K562 (cell line): ENCODE measurements at regions not wholly inside any gene's neighbourhood (a gene's known extent, or its start where the extent isn't known, plus 50 kb on each side); places are given as distances from the start of the nearest gene placed in this dataset.
A peak's percentile ranks its signal among the peaks of the same experiment; 100 is the strongest.

Experiments used
- ATAC-seq: fragments of 200-7000 bp; cut with Tn5 transposase; 3 replicates; pipeline ENCODE4 v1.9.1; 2020; ENCODE audit warnings: moderate library complexity
- BruUV-seq: library from RNA; stranded (reverse); fragments of 400-500 nt; replicated peaks from 2 replicates; lab custom pipeline; 2021; lab: Mats Ljungman, UMichigan
- CTCF ChIA-PET: fragments of 300-600 bp; formaldehyde crosslinking; extraction: SDS; loops from one replicate; lab custom pipeline; 2021; ENCODE audit warnings: low intra/inter-chr PET ratio; lab: Yijun Ruan, JAX
- POLR2A ChIA-PET: fragments of 300-600, 350-650 bp; sonication (Branson Sonifier 250); formaldehyde crosslinking; extraction: SDS; loops from one replicate; lab custom pipeline; 2021; ENCODE audit warnings: antibody characterized with exemption, inconsistent platforms; lab: Yijun Ruan, JAX
- DNase-seq, 4 experiments: peaks; one replicate each; pipeline versions ENCODE4 v3.0.0 to v3.0.0-alpha.2; 2011 to 2018; ENCODE audit warnings: low spot score in 3 of 4, mixed read lengths in 3 of 4; ENCODE audit errors: extremely low read depth in 1 of 4
- FAIRE-seq: peaks from 2 replicates; lab custom pipeline; 2011; peaks lifted over from hg19 to GRCh38; lab: Jason Lieb, UNC
- H2AFZ ChIP-seq: 2 replicates; pipeline ENCODE4 v1.6.0; 2011; ENCODE audit warnings: low read depth, low read length, control low read depth, inconsistent platforms
- H3K27ac ChIP-seq: fragments of 200-600 bp; 3 replicates; pipeline ENCODE4 v1.8.0; 2011; ENCODE audit warnings: low read depth, mild to moderate bottlenecking, control low read depth, inconsistent platforms, low read length, moderate library complexity, mixed read lengths; ENCODE audit errors: extremely low read depth
- H3K27me3 ChIP-seq, 2 experiments: fragments of 300-600 bp in 1 of 2; 2 replicates in 1 of 2; 3 replicates in 1 of 2; pipeline versions ENCODE4 v1.6.0 to v1.8.0; 2011; ENCODE audit warnings: inconsistent platforms in 2 of 2, low read length in 2 of 2, mild to moderate bottlenecking in 1 of 2, mixed read lengths in 1 of 2, moderate library complexity in 1 of 2; ENCODE audit not compliant: control insufficient read depth in 2 of 2, insufficient read depth in 2 of 2
- H3K36me3 ChIP-seq: fragments of 300-600 bp; 3 replicates; pipeline ENCODE4 v1.8.0; 2011; ENCODE audit warnings: mild to moderate bottlenecking, low read length, inconsistent platforms; ENCODE audit not compliant: control insufficient read depth, insufficient read depth
- H3K4me1 ChIP-seq, 2 experiments: fragments of 200-600 bp in 1 of 2; replicated peaks in 1 of 2; 2 replicates in 1 of 2; 3 replicates in 1 of 2; pipeline versions ENCODE4 v1.5.1 to v1.8.0; 2011; ENCODE audit warnings: inconsistent platforms in 2 of 2, low read length in 2 of 2, mild to moderate bottlenecking in 1 of 2, mixed read lengths in 1 of 2, moderate library complexity in 1 of 2; ENCODE audit not compliant: control insufficient read depth in 2 of 2, insufficient read depth in 2 of 2
- H3K4me2 ChIP-seq: 2 replicates; pipeline ENCODE4 v1.6.1; 2011; ENCODE audit warnings: low read length, control low read depth, inconsistent platforms, mixed read lengths; ENCODE audit not compliant: insufficient read depth
- H3K4me3 ChIP-seq: fragments of 200-600 bp; sonication (generic), shearing (Covaris generic); 2 replicates; pipeline ENCODE4 v1.5.1; 2016; ENCODE audit warnings: control low read depth, inconsistent platforms
- H3K79me2 ChIP-seq: fragments of 200-600 bp; 3 replicates; pipeline ENCODE4 v1.8.0; 2011; ENCODE audit warnings: low read length, inconsistent platforms; ENCODE audit not compliant: control insufficient read depth, insufficient read depth
- H3K9ac ChIP-seq, 2 experiments: 2 replicates each; pipeline versions ENCODE4 v1.6.0 to v1.6.1; 2011; ENCODE audit warnings: low read depth in 2 of 2, low read length in 2 of 2, control low read depth in 1 of 2, inconsistent platforms in 1 of 2, mild to moderate bottlenecking in 1 of 2, mixed read lengths in 1 of 2; ENCODE audit not compliant: insufficient read depth in 1 of 2
- H3K9me1 ChIP-seq: one replicate; pipeline ENCODE4 v1.6.0; 2011; ENCODE audit warnings: inconsistent platforms, mild to moderate bottlenecking, low read length, moderate library complexity; ENCODE audit not compliant: control insufficient read depth, insufficient read depth
- H3K9me3 ChIP-seq: replicated peaks from 2 replicates; pipeline ENCODE4 v1.5.1; 2011; ENCODE audit warnings: low read depth, low read length, inconsistent platforms; ENCODE audit not compliant: control insufficient read depth, insufficient read depth
- H4K20me1 ChIP-seq: replicated peaks from 2 replicates; pipeline ENCODE4 v1.6.1; 2011; ENCODE audit warnings: low read length, inconsistent platforms, mixed read lengths; ENCODE audit not compliant: control insufficient read depth, insufficient read depth
- CTCF ChIP-seq, 3 experiments: IDR thresholded peaks in 2 of 3; conservative IDR thresholded peaks in 1 of 3; 2 replicates each; pipeline ENCODE4 v1.5.1; 2011 to 2012; ENCODE audit warnings: low read length in 3 of 3, mild to moderate bottlenecking in 3 of 3, control low read depth in 2 of 3, improper control_type of control experiment in 1 of 3, inconsistent platforms in 1 of 3, low read depth in 1 of 3, mixed read lengths in 1 of 3, moderate library complexity in 1 of 3; ENCODE audit not compliant: insufficient read depth in 2 of 3
- RAD21 ChIP-seq, 2 experiments: fragments of 250-450 bp in 1 of 2; fragments of 450-650 bp in 1 of 2; sonication (Bioruptor Pico) in 1 of 2; formaldehyde crosslinking in 1 of 2; IDR thresholded peaks in 1 of 2; conservative IDR thresholded peaks in 1 of 2; 2 replicates each; pipeline versions ENCODE4 v1.4.0 to v1.8.0; 2020 to 2022; ENCODE audit warnings: mild to moderate bottlenecking in 2 of 2, moderate library complexity in 1 of 2
- ZNF146 ChIP-seq: IDR thresholded peaks from one replicate; pipeline ENCODE4 v1.6.1; 2018; ENCODE audit warnings: missing compliant biosample characterization; ENCODE audit not compliant: unreplicated experiment
- WGBS: fragments of 100-300 bp; shearing (Covaris generic); methylation state at CpG from one replicate; pipeline ENCODE4 v1.1.6; 2016; ENCODE audit warnings: low coverage, mixed read lengths; ENCODE audit not compliant: insufficient coverage; ENCODE audit errors: missing lambda C conversion rate; 5-methylcytosine and 5-hydroxymethylcytosine counted together
- in situ Hi-C: fragments of 300-500 bp; cut with MboI; formaldehyde crosslinking; loops from 4 replicates; pipeline ENCODE4 v1.15.0; 2018; ENCODE audit warnings: inconsistent platforms, mixed read lengths
- intact Hi-C: fragments of 100-400 bp; cut with micrococcal nuclease; formaldehyde crosslinking; loops from 2 replicates; pipeline ENCODE4 v1.14.2; 2022

DNA sequence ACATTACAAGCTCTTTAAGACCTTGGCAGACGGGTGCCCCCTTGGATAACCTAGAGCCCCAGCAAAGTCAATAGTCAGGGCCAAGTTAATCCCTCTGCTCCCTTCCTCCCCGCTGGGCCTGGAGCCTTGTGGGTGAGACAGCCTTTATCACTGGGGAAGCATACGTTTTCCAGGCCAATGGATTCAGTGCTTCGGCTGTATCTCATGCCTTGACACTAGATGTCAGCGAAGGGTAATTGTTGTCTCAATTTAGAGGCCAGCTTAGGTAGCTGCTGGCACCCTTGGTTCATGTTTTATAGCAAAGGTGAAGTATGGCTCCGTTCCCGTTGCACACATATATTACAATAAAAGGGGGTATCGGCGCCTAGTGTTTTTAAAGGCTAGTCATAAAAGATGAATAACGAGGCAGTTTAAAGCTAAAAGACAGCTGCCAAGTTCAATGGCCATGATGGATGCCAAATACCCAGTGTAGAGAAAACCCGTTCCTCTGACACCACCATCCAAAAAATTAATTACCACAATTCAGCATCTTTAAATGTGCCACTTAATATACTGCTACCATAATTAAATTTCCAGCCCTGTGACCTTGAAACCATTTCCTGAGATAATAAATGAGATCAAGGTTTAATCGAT is 52.3 kb upstream of the BNIP2 start:
- ChIA-PET CTCF (no interaction called here), POLR2A (no interaction called here)
- FAIRE-seq (peak; percentile 19), ATAC-seq (no peak), DNase-seq (peak in 2 of 4 experiments; percentile 8 to 9)
- Histone ChIP-seq H3K27me3 (peaks cover 9 to 13% of the 10 kb centered on the region in 2 experiments; a peak in 3 of 5 replicates), H3K4me1 (no peaks in the 10 kb centered on the region), H3K9me1 (no peaks in the 10 kb centered on the region), H4K20me1 (no peaks in the 10 kb centered on the region), H3K4me2 (no peak overlapping the region), H3K9me3 (no peaks in the 10 kb centered on the region), H3K4me3 (no peak overlapping the region), H2AFZ (no peak overlapping the region), H3K27ac (no peak overlapping the region), H3K36me3 (no peaks in the 10 kb centered on the region), H3K9ac (no peak overlapping the region), H3K79me2 (no peaks in the 10 kb centered on the region)
- in situ Hi-C loops = no loop called here
- intact Hi-C loops = no loop called here
- no TSS peak for BruUV-seq
- TF ChIP-seq CTCF (IDR thresholded peaks at IDR 0.05 in 2 of 3, conservative IDR thresholded peaks at IDR 0.05 in 1 of 3; ENCODE audit: insufficient read depth in 2 of 3, low read depth in 1 of 3, low read length in 3 of 3) = peak in 1 of 3 experiments; percentile 33; a peak in 2 of 6 replicates
- no peak for TF ChIP-seq ZNF146 (CRISPR knock-in tag)
- peak; percentile 13 to 38; a peak in 2 of 4 replicates for TF ChIP-seq RAD21 (CRISPR knock-in tag; conservative IDR thresholded peaks at IDR 0.05 in 1 of 2, IDR thresholded peaks at IDR 0.05 in 1 of 2)
- 1% methylated on average over 10 of the region's 12 CpGs for WGBS
